Activated CD4-positive, alpha-beta T cell treated with anti-CD3 and anti-CD28 coated beads, Interleukin-2, amount 50 U/mL, for 16 hours (primary cell): ENCODE measurements at regions not wholly inside any gene's neighbourhood (a gene's known extent, or its start where the extent isn't known, plus 50 kb on each side); places are given as distances from the start of the nearest gene placed in this dataset.
"Not testable (repeated sequence)": the region's sequence is repeated elsewhere in the genome, so short reads cannot be mapped to it uniquely, and the experiment has no call there.

Experiments used
- DNase-seq: peaks from one replicate; pipeline ENCODE4 v3.0.0-alpha.2; 2020

DNA sequence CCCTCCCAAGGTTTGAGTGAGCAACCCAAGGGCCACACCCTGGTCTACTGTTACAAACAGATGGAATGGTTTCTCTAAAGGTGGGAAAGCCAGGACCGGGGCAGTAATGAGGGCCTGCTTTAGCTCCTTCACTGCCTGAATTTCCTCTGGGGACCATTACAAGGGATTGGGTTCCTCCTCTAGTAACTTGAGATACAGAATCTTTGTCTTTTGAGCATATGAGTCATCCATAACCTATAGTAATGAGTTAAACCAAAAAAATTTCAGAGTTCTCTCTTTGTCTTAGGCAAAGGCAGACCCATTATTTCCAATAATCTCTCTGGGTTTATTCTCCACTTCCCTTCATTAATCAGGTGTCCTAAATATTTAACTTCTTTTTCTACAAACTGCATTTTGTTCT is 618.8 kb downstream of the HINT1 start:
- no peak for DNase-seq

DNA sequence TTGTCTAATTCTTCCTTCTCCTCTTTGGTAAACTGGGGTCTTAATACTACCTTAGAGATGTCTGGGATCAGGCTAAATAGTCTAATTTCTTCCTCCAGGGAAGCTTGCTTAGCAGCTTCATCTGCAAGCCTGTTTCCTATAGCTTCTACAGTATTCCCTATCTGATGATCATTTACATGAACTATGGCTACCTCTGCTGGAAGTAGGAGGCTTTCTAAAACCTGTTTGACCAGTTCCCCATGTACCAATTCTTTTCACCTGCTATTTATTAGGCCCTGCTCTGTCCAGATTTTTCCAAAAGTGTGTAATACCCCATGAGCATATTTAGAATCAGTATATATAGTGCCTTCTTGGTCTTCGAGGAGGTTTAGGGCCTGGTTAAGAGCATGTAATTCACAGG is 619.8 kb downstream of the HINT1 start:
- DNase-seq: no peak

DNA sequence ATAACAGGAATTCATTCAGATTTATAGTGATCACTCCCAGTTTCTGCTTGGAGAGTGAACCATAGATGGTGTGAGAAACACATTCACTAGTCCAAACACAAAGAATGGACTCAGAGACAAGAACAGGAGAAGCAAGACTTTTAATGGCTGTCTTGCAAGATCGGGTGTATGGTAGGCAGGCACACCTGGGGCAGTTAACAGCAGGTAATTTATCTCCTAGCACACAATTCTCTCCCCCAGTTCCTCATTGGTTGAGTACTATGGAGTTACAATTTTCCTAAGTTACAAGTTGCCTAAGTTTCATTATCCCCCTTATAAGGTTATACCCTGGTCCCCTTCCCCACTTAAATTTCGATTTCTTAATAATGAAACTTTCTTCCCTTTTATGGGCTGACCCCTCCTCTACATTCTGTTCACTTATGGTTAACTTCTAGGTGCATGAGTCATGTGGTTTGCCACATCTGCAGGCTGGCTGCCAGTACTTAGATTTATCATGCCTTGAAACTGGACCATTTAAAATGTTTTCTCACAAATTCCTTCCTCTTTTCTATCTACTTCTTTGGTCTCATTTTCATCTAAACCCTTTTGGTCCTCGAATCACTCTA is 623.3 kb downstream of the HINT1 start:
- DNase-seq: peak; percentile 5

- DNase-seq: no peak
Observed at GRCh38 chr5:130536691-130537090, 628.4 kb downstream of the HINT1 start.

DNA sequence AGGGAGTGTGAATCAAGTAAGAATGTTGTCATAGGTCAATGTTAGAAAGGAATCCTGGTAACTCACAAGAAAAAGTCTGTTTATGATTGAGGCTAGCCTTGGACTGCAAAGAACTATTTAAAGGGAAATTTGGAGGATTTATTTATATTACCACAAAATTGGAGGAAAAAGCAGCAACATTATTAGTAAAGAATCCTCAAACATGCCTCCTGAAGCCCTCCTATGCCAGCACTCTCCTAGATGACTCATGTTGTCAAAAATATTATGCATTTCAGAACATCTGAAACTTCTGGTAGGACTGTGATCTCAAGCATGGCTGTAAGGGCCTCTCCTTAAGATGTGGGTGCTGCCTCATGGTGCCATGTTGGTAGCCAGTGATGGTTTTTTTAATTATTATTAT is 628.5 kb downstream of the CHSY3 start:
- DNase-seq: no peak

GRCh38 chr5:130529511-130530485 is 625.5 kb downstream of the CHSY3 start:
- DNase-seq: no peak

- DNase-seq: no peak
Observed at GRCh38 chr5:130529111-130529510, 624.8 kb downstream of the CHSY3 start.

DNA sequence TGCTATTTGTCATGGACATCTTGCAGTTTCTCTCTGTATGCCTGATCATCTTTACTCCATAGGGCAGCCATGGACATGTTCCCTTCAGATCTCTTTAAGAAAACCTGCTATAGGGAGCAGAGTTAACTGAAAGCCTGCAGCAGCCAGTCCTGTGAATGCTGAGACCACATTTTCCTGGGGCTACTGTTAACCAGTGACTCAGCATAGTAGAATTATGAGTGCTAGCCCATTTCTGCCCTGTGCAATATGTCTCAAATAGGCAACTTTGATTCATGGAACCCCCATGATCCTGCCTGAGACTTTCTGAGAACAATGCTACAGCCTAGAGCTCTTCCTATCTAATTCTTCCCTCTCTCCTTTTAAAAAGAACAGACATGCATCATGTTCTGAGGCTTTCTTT is 624.2 kb downstream of the CHSY3 start:
- no peak for DNase-seq

DNA sequence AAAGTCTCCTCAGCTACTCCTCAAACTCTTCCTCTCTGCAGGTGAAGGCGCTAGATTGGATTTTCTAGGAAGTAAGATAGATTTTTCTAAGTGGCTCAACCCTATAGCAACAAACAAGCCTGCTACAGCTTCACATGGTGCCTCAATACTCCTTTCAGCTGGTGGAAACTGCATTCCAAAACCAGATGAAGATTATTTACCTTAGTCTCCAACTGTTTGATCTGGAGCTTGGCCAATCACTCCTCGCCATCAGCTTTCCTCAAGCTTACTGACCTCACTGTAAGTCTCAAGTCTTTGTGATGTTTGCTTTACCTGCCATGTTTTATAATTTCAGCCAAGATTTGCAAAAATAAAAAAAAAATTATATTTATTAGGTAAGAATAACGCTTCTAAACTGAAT is 622.4 kb downstream of the CHSY3 start:
- no peak for DNase-seq

DNA sequence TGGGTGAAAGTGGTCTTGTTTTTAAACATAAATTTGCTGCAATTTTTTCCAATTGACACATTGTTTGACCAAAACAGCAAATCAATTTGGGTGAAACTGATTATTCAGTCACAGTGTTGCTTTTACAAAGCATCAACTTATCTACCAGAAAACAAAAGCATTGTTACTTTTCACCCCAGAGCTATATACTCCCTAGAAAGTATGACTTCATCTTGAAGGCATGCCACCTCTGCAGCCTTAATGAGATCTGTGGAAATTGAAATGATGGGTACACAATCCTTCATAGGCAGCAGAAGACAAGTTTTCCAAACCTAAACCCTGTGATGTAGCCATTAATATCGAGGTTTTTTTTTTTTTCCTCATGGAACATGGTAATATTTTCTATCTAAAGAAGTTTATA is 615.9 kb downstream of the CHSY3 start:
- DNase-seq: no peak

DNA sequence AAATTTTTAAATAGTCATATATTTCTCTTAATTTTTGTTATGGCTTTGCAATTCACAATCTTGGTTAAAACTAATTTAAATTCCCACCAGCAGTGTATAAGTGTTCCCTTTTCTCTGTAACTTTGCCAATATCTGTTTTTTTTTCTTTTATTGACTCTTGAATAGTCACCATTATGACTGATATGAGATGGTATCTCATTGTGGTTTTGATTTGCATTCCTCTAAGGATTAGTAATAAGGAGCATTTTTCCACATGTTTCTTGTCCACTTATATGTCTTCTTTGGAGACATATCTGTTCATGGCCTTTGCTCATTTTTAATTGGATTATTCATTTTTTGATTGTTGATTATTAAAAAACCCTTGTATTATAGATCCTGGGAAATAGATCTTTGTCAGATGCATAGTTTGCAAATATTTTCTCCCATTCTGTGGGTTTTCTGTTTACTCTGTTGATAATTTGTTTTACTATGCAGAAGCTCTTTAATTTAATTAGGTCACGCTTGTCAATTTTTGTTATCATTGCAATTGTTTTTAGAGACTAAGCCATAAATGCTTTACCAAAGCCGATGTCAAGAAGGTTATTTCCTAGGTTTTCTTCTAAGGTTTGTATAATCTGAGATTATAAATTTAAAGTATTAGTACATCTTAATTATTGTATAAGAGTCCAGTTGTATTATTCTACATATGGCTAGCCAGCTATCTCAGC is 610.9 kb downstream of the CHSY3 start:
- no peak for DNase-seq

DNA sequence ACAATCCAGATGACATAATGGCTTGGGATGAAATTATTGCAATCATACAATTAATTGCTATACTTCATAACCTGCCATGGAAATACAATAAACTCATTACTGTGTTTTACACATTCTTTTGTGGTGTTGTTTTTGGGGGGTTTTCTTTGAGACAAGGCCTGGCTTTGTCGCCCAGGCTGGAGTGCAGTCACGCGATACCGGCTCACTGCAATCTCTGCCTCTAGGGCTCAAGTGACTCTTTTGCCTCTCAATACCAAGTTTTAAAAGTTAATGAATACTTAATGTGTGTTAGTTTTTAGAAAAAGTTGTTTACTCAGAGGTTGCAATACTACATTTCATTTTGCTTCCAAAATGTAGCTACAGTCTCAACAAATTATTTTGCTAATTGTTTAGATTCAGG is 598.4 kb downstream of the CHSY3 start:
- DNase-seq: no peak

DNA sequence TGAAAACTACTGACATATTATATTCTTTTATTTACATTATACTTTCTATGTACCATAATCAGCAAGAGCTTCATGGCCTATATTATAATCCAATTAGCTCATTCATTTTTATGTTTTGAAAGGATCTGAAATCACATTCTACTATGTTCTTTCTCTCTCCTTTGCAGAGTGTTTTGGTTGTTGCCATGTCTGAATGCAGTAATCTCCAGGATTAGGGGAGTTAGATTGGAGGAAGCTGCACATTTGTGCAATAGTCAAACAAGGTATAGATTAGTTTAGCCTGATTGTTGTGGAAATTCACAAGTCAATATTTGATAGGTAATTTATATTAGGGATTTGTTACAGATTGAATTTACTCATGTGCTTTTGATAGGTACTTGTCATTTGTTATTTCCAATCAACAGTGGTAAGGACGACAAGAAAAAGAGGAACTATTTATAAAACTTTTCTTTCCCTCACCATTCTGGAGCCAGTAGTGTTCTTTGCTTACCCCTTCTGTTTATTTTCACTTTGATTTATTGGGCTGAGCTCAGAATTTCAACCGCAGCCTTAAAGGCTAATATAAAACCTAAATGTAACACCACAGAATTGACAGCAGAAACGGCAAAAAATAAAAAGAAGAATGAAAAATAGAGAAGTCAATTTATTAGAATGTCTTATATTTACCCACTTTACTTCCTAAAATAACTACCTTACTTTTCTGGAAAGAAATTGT is 597.0 kb downstream of the CHSY3 start:
- DNase-seq: no peak

GRCh38 chr5:130500495-130500894 is 596.2 kb downstream of the CHSY3 start:
- DNase-seq: not testable (repeated sequence)

GRCh38 chr5:130496215-130496614 is 592.0 kb downstream of the CHSY3 start:
- DNase-seq: no peak

DNA sequence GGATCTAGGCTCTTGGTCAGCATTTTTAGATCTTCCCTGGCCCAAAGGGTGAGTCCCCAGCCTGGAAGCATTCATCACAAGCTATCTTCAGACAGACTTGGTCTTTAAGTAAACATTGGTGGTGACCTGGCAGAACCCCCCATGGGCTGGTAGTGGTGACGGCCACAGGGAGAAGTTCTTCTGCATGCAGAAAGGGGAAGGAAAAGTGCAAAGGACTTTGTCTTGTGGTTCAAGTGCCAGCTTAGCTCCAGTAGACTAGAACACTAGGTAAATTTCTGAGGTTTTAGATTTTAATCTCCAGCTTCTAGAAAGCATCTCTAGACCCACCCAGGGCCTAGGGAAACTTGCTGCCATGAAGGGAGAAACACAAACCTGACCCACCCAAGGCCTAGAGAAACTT is 584.0 kb downstream of the CHSY3 start:
- DNase-seq: no peak

GRCh38 chr5:130479045-130479804 is 575.0 kb downstream of the CHSY3 start:
- DNase-seq: no peak

- no peak for DNase-seq
Observed at GRCh38 chr5:130476325-130476724, 572.1 kb downstream of the CHSY3 start.

DNA sequence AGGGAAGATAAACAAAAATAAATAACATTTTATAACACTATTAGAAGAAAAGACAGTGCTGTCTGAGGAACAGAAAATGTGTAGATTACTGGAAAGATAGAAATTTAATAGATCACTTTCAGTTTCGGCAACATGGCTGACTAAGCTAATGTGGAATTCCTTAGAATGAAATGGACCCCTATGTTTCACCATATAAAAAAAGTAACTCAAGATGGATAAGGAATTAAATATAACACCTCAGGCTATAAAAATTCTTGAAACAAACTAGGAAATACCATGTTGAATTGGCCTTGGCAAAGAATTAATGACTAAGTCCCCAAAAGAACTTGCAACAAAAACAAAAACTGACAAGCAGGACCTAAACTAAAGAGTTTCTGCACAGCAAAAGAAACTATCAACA is 558.3 kb downstream of the CHSY3 start:
- DNase-seq: no peak

GRCh38 chr5:130455175-130455574 is 550.9 kb downstream of the CHSY3 start:
- DNase-seq: no peak

DNA sequence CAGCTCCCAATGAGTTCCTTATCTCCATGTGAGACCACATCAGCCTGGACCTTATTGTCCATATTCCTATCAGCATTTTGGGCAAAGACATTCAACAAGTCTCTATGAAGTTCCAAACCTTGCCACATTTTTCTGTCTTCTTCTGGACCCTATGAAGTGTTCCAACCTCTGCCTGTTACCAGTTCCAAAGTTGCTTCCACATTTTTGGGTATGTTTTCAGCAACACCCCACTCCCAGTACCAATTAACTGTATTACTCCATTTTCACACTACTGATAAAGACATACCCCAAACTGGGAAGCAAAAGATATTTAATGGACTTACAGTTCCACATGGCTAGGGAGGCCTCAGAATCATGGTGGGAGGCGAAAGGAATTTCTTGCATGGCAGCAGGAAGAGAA is 548.5 kb downstream of the CHSY3 start:
- DNase-seq: no peak

DNA sequence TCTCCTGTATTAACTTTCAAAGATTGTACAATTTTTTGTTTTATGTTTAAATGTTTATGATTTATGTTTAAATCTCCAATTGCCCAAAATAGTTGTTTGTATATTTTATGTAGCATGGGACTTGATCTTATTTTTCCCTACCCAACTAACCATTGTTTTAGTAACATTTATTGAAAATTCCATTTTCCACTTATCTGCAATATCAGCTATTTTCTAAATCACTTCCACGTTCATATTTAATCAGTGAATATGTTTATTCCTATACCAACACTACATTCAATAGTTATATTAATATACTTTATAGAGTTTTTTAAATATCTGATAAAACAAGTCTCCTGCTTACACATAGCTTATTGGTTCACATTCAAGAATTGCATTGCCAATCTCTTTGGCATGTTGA is 532.2 kb downstream of the CHSY3 start:
- DNase-seq: no peak
